ENCODE measurements at regions not wholly inside any gene's neighbourhood (a gene's known extent, or its start where the extent isn't known, plus 50 kb on each side); places are given as distances from the start of the nearest gene placed in this dataset.

GRCh38 chr5:135217669-135218485 lies 181.2 kb downstream of the MACROH2A1 start:
- Histone ChIP-seq H3K27ac (no peak overlapping the region), H3K9me3 (no peaks in the 10 kb centered on the region), H3K27me3 (no peaks in the 10 kb centered on the region), H3K36me3 (no peaks in the 10 kb centered on the region), H3K4me3 (no peak overlapping the region), H3K4me1 (no peaks in the 10 kb centered on the region)
- DNase-seq, result peak in 1 of 3 donors; percentile 16
- TF ChIP-seq CTCF (IDR thresholded peaks at IDR 0.05) (no peak), POLR2A (IDR thresholded peaks at IDR 0.05) (no peak)
- 83% methylated on average over 4 of the region's 11 CpGs for WGBS (ENCODE audit: insufficient coverage, low coverage, low lambda C conversion rate, missing lambda C conversion rate)
- intact Hi-C loops (cut with DNase I), result no loop called here
- no peak for ATAC-seq

- intact Hi-C loops (cut with DNase I), result no loop called here
- no peaks in the 10 kb centered on the region for H3K9me3 ChIP-seq
- TF ChIP-seq POLR2A (IDR thresholded peaks at IDR 0.05), result no peak
- no peak for TF ChIP-seq CTCF (IDR thresholded peaks at IDR 0.05)
- no peak overlapping the region for H3K27ac ChIP-seq
- DNase-seq (peak in 1 of 3 donors; percentile 13), ATAC-seq (no peak)
- no peaks in the 10 kb centered on the region for H3K36me3 ChIP-seq
- H3K4me1 ChIP-seq, result no peaks in the 10 kb centered on the region
- H3K4me3 ChIP-seq, result no peak overlapping the region
- no peaks in the 10 kb centered on the region for H3K27me3 ChIP-seq
Observed at GRCh38 chr5:135216471-135217343, 182.3 kb downstream of the MACROH2A1 start.

GRCh38 chr5:135215617-135216470 lies 181.8 kb upstream of the PITX1 start:
- no peak overlapping the region for H3K4me3 ChIP-seq
- 51% methylated on average over 4 of the region's 7 CpGs for WGBS (ENCODE audit: insufficient coverage, low coverage, low lambda C conversion rate, missing lambda C conversion rate)
- no peaks in the 10 kb centered on the region for H3K36me3 ChIP-seq
- no peak overlapping the region for H3K27ac ChIP-seq
- no peak for ATAC-seq
- H3K27me3 ChIP-seq, result no peaks in the 10 kb centered on the region
- intact Hi-C loops (cut with DNase I), result no loop called here
- H3K4me1 ChIP-seq, result no peaks in the 10 kb centered on the region
- no peak for TF ChIP-seq CTCF (IDR thresholded peaks at IDR 0.05)
- no peak for TF ChIP-seq POLR2A (IDR thresholded peaks at IDR 0.05)
- DNase-seq, result peak in 1 of 3 donors; percentile 23
- H3K9me3 ChIP-seq, result no peaks in the 10 kb centered on the region

- no peaks in the 10 kb centered on the region for H3K9me3 ChIP-seq
- ATAC-seq (peak in 3 of 4 donors; percentile 29 to 55 (median 50)), DNase-seq (peak in 1 of 3 donors; percentile 27)
- H3K27ac ChIP-seq, result no peak overlapping the region
- no peaks in the 10 kb centered on the region for H3K27me3 ChIP-seq
- 32% methylated on average over 6 of the region's 7 CpGs for WGBS (ENCODE audit: insufficient coverage, low coverage, low lambda C conversion rate, missing lambda C conversion rate)
- no peaks in the 10 kb centered on the region for H3K36me3 ChIP-seq
- intact Hi-C loops (cut with DNase I), result no loop called here
- no peaks in the 10 kb centered on the region for H3K4me1 ChIP-seq
- TF ChIP-seq POLR2A (IDR thresholded peaks at IDR 0.05) (no peak), CTCF (IDR thresholded peaks at IDR 0.05) (no peak)
- no peak overlapping the region for H3K4me3 ChIP-seq
Observed at GRCh38 chr5:135214897-135215616, 181.0 kb upstream of the PITX1 start.

Measured in right lobe of liver (tissue), 6 donors.